Mesenchymal stem cell (in vitro differentiated cells and primary cell): ENCODE measurements at regions not wholly inside any gene's neighbourhood (a gene's known extent, or its start where the extent isn't known, plus 50 kb on each side); places are given as distances from the start of the nearest gene placed in this dataset.

Source experiments
- DNase-seq: peaks from one replicate; pipeline ENCODE4 v3.0.0-alpha.2; 2013
- H2AFZ ChIP-seq: one replicate; pipeline ENCODE4 v1.6.1; 2013; ENCODE audit warnings: low read depth, mild to moderate bottlenecking, control low read depth, inconsistent platforms, low read length, moderate library complexity
- H2AK5ac ChIP-seq: 2 replicates; pipeline ENCODE4 v1.6.1; 2013; ENCODE audit warnings: low read length, moderate library complexity, mild to moderate bottlenecking, inconsistent platforms; ENCODE audit not compliant: severe bottlenecking
- H2BK120ac ChIP-seq: one replicate; pipeline ENCODE4 v1.6.1; 2013; ENCODE audit warnings: low read depth, mild to moderate bottlenecking, inconsistent platforms, low read length, moderate library complexity
- H2BK12ac ChIP-seq, 2 experiments: one replicate each; pipeline ENCODE4 v1.6.1; 2013; ENCODE audit warnings: inconsistent platforms in 2 of 2, low read length in 2 of 2, mild to moderate bottlenecking in 2 of 2, moderate library complexity in 2 of 2, control low read depth in 1 of 2
- H2BK15ac ChIP-seq: one replicate; pipeline ENCODE4 v1.6.1; 2013; ENCODE audit warnings: mild to moderate bottlenecking, low read depth, inconsistent platforms; ENCODE audit not compliant: poor library complexity, severe bottlenecking
- H2BK5ac ChIP-seq: 2 replicates; pipeline ENCODE4 v1.6.1; 2013; ENCODE audit warnings: low read depth, mild to moderate bottlenecking, low read length, control low read depth, inconsistent platforms; ENCODE audit not compliant: poor library complexity, severe bottlenecking
- H3K14ac ChIP-seq, 2 experiments: one replicate each; pipeline ENCODE4 v1.6.1; 2013; ENCODE audit warnings: inconsistent platforms in 2 of 2, low read length in 2 of 2, control low read depth in 1 of 2, mild to moderate bottlenecking in 1 of 2, moderate library complexity in 1 of 2
- H3K18ac ChIP-seq, 2 experiments: one replicate each; pipeline ENCODE4 v1.6.1; 2013; ENCODE audit warnings: inconsistent platforms in 2 of 2, low read length in 2 of 2, control low read depth in 1 of 2, low read depth in 1 of 2, mild to moderate bottlenecking in 1 of 2
- H3K23ac ChIP-seq, 2 experiments: one replicate each; pipeline ENCODE4 v1.6.1; 2013; ENCODE audit warnings: inconsistent platforms in 2 of 2, low read length in 2 of 2, mild to moderate bottlenecking in 2 of 2, moderate library complexity in 2 of 2, control low read depth in 1 of 2
- H3K27ac ChIP-seq: 2 replicates; pipeline ENCODE4 v1.5.1; 2013; ENCODE audit warnings: mild to moderate bottlenecking, moderate library complexity, low read length, control low read depth, inconsistent platforms; ENCODE audit not compliant: poor library complexity, severe bottlenecking
- H3K27me3 ChIP-seq, 2 experiments: 2 replicates each; pipeline versions ENCODE4 v1.6.1 to v1.7.0; 2013; ENCODE audit warnings: low read length in 2 of 2, mild to moderate bottlenecking in 2 of 2, moderate library complexity in 2 of 2, control low read depth in 1 of 2, inconsistent platforms in 1 of 2; ENCODE audit not compliant: control insufficient read depth in 1 of 2, insufficient read depth in 1 of 2
- H3K36me3 ChIP-seq, 2 experiments: 2 replicates each; pipeline versions ENCODE4 v1.6.1 to v1.7.0; 2013; ENCODE audit warnings: low read length in 2 of 2, control low read depth in 1 of 2, inconsistent platforms in 1 of 2, low read depth in 1 of 2, mild to moderate bottlenecking in 1 of 2; ENCODE audit not compliant: insufficient read depth in 2 of 2, control insufficient read depth in 1 of 2
- H3K4ac ChIP-seq, 2 experiments: one replicate each; pipeline ENCODE4 v1.6.1; 2013; ENCODE audit warnings: inconsistent platforms in 2 of 2, low read length in 2 of 2, mild to moderate bottlenecking in 2 of 2, moderate library complexity in 2 of 2, control low read depth in 1 of 2, low read depth in 1 of 2
- H3K4me1 ChIP-seq: 2 replicates; pipeline ENCODE4 v1.6.1; 2013; ENCODE audit warnings: low read depth, low read length, control low read depth; ENCODE audit not compliant: control insufficient read depth, insufficient read depth
- H3K4me2 ChIP-seq: 2 replicates; pipeline ENCODE4 v1.6.1; 2013; ENCODE audit warnings: low read length, mild to moderate bottlenecking, inconsistent platforms; ENCODE audit not compliant: poor library complexity, severe bottlenecking
- H3K4me3 ChIP-seq, 2 experiments: 2 replicates each; pipeline versions ENCODE4 v1.5.1 to v1.7.0; 2013; ENCODE audit warnings: low read length in 2 of 2, mild to moderate bottlenecking in 2 of 2, control low read depth in 1 of 2, low read depth in 1 of 2; ENCODE audit not compliant: insufficient read depth in 1 of 2
- H3K79me1 ChIP-seq: replicated peaks from 2 replicates; pipeline ENCODE4 v1.6.1; 2013; ENCODE audit warnings: mild to moderate bottlenecking, control low read depth, low read length, inconsistent platforms; ENCODE audit not compliant: poor library complexity, severe bottlenecking
- H3K9ac ChIP-seq: 2 replicates; pipeline ENCODE4 v1.7.0; 2013; ENCODE audit warnings: mild to moderate bottlenecking, low read length, moderate library complexity
- H3K9me3 ChIP-seq: 2 replicates; pipeline ENCODE4 v1.7.0; 2013; ENCODE audit warnings: mild to moderate bottlenecking, low read length; ENCODE audit not compliant: control insufficient read depth
- H4K8ac ChIP-seq: one replicate; pipeline ENCODE4 v1.6.1; 2013; ENCODE audit warnings: inconsistent platforms, mild to moderate bottlenecking, low read length, moderate library complexity
- H4K91ac ChIP-seq: one replicate; pipeline ENCODE4 v1.6.1; 2013; ENCODE audit warnings: mild to moderate bottlenecking, low read length, inconsistent platforms
- WGBS: methylation state at CpG from one replicate; pipeline ENCODE4 v1.1.7; 2013; ENCODE audit warnings: mixed read lengths; 5-methylcytosine and 5-hydroxymethylcytosine counted together

DNA sequence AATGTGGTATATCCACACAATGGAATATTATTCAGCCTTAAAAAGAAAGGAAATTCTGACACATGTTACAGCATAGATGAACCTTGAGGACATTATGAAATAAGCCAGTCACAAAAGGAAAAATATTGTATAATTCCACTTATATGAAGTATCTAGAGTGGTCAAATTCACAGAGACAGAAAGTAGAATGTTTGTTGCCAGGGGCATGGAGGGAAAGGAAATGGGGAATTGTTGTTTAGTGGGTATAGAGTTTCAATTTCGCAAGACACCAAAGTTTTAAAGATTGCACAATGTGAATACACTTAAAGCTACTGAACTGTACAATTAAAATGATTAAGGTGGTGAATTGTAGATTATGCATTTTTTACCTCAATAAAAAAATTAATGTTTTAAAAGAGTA is 92.9 kb downstream of the TXNL1 start:
- Histone ChIP-seq H3K4me1 (no peaks in the 10 kb centered on the region), H3K9me3 (no peaks in the 10 kb centered on the region), H3K4ac (no peak overlapping the region), H2BK12ac (no peak overlapping the region), H4K8ac (no peak overlapping the region), H3K79me1 (no peaks in the 10 kb centered on the region), H3K9ac (no peak overlapping the region), H3K18ac (no peak overlapping the region), H2BK5ac (no peak overlapping the region), H3K14ac (no peak overlapping the region), H2AFZ (no peak overlapping the region), H3K4me3 (no peak overlapping the region), H3K23ac (no peak overlapping the region), H3K36me3 (no peaks in the 10 kb centered on the region), H2BK120ac (no peak overlapping the region), H3K27me3 (no peaks in the 10 kb centered on the region), H4K91ac (no peak overlapping the region), H2AK5ac (no peak overlapping the region), H3K4me2 (no peak overlapping the region), H2BK15ac (no peak overlapping the region), H3K27ac (no peak overlapping the region)
- DNase-seq = no peak
- no CpG with 5 or more reads among the region's 1 CpG for WGBS

DNA sequence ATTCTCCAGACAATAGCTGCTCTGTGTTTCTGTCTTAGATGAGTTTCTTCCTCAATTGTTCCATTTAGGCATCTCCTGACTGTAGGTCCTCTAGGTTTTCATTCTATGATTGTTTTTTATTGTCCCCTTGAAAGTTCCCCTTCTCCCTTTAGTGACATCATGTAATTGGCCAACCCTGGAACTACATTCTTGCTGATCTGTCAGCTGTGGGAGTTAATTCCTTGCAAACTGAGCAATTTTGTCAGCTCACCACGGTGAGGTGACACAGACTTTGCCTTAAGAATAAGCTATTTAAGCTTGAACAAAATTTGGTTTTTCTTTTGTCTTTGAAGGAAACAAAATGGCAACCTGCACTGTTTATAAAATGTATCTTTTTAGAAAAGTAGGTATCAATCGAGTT is 95.9 kb downstream of the TXNL1 start:
- WGBS = 79% methylated on average over 1 of the region's 2 CpGs

DNA sequence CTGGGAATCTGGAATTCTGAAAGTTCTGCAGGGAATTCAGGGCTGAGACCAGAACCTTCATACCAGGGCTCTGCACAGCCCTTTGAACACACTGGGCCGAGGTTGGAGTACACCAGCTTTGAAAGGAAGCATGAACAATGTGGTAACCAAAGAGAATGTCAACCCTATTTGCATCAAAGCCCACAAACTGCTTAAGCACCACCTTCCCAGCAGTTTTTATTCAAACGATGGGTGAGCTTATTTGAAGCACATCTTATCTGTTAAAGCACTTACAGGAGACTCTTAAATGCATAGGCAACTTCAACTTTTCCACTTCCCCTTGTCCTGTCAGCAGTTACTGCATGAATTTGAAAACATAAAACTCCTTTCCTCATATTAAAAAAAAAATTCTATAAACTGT is 96.6 kb downstream of the TXNL1 start:
- H2AK5ac ChIP-seq = no peak overlapping the region
- no peak overlapping the region for H2BK15ac ChIP-seq
- no peak overlapping the region for H3K9ac ChIP-seq
- no peak overlapping the region for H3K4me3 ChIP-seq
- no peak overlapping the region for H4K91ac ChIP-seq
- H3K4me1 ChIP-seq = no peaks in the 10 kb centered on the region
- DNase-seq = no peak
- H3K4me2 ChIP-seq = no peak overlapping the region
- no peak overlapping the region for H3K14ac ChIP-seq
- no peaks in the 10 kb centered on the region for H3K36me3 ChIP-seq
- no peak overlapping the region for H3K23ac ChIP-seq
- no peak overlapping the region for H3K27ac ChIP-seq
- no peak overlapping the region for H2BK120ac ChIP-seq
- H3K4ac ChIP-seq = no peak overlapping the region
- no peak overlapping the region for H2BK5ac ChIP-seq
- 61% methylated on average over 2 of the region's 2 CpGs for WGBS
- no peaks in the 10 kb centered on the region for H3K9me3 ChIP-seq
- H3K79me1 ChIP-seq = no peaks in the 10 kb centered on the region
- no peak overlapping the region for H2AFZ ChIP-seq
- no peak overlapping the region for H2BK12ac ChIP-seq
- no peak overlapping the region for H3K18ac ChIP-seq
- no peaks in the 10 kb centered on the region for H3K27me3 ChIP-seq
- no peak overlapping the region for H4K8ac ChIP-seq

More for the DNA sequence above, 95.9 kb downstream of the TXNL1 start:
- no peaks in the 10 kb centered on the region for H3K9me3 ChIP-seq
- H2BK5ac ChIP-seq = no peak overlapping the region
- H3K4me2 ChIP-seq = no peak overlapping the region
- H3K27ac ChIP-seq = no peak overlapping the region
- no peak overlapping the region for H3K9ac ChIP-seq
- H2BK15ac ChIP-seq = no peak overlapping the region
- H2AK5ac ChIP-seq = no peak overlapping the region
- H2AFZ ChIP-seq = no peak overlapping the region
- H3K36me3 ChIP-seq = no peaks in the 10 kb centered on the region
- no peak overlapping the region for H3K4me3 ChIP-seq
- no peak overlapping the region for H2BK120ac ChIP-seq
- no peak for DNase-seq
- H3K23ac ChIP-seq = no peak overlapping the region
- H4K8ac ChIP-seq = no peak overlapping the region
- no peak overlapping the region for H3K14ac ChIP-seq
- H3K79me1 ChIP-seq = no peaks in the 10 kb centered on the region
- no peak overlapping the region for H3K18ac ChIP-seq
- no peak overlapping the region for H4K91ac ChIP-seq
- no peaks in the 10 kb centered on the region for H3K27me3 ChIP-seq
- no peak overlapping the region for H2BK12ac ChIP-seq
- no peaks in the 10 kb centered on the region for H3K4me1 ChIP-seq
- no peak overlapping the region for H3K4ac ChIP-seq

DNA sequence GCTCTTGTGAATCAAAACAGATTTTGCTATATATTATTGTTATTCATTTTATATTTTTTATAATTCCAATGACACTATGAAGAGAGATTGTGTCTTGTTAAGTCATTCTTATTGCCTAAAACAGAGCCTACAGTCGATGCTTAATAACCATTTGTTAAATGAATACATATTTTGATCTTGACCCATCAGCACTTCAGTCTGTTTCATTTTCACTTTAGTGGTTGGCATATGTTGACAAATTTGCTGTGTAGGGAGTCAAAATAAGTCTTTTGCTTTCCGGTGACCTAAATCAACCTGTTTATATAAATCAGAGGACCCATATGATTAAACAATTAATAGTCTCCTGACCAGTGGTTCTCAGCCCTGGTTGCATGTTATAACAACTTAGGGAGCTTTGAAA is 97.1 kb downstream of the TXNL1 start:
- H2AK5ac ChIP-seq = no peak overlapping the region

More for the DNA sequence above, 97.1 kb downstream of the TXNL1 start:
- H3K4ac ChIP-seq = no peak overlapping the region
- H2BK15ac ChIP-seq = no peak overlapping the region
- no peak overlapping the region for H2AFZ ChIP-seq
- H2BK120ac ChIP-seq = no peak overlapping the region
- no peak overlapping the region for H3K23ac ChIP-seq
- H4K91ac ChIP-seq = no peak overlapping the region
- H3K27ac ChIP-seq = no peak overlapping the region
- H3K36me3 ChIP-seq = no peaks in the 10 kb centered on the region
- no peak for DNase-seq
- no CpG with 5 or more reads among the region's 2 CpGs for WGBS
- no peak overlapping the region for H3K18ac ChIP-seq
- H3K9me3 ChIP-seq = no peaks in the 10 kb centered on the region
- H4K8ac ChIP-seq = no peak overlapping the region
- no peaks in the 10 kb centered on the region for H3K27me3 ChIP-seq
- no peak overlapping the region for H3K4me3 ChIP-seq
- no peak overlapping the region for H2BK12ac ChIP-seq
- H3K4me1 ChIP-seq = no peaks in the 10 kb centered on the region
- H3K9ac ChIP-seq = no peak overlapping the region
- H2BK5ac ChIP-seq = no peak overlapping the region
- no peak overlapping the region for H3K14ac ChIP-seq
- no peaks in the 10 kb centered on the region for H3K79me1 ChIP-seq
- no peak overlapping the region for H3K4me2 ChIP-seq
